ENCODE measurements at regions not wholly inside any gene's neighbourhood (a gene's known extent, or its start where the extent isn't known, plus 50 kb on each side); places are given as distances from the start of the nearest gene placed in this dataset.

- no peaks in the 10 kb centered on the region for H3K9me3 ChIP-seq (ENCODE audit: control insufficient read depth, low read length, poor library complexity, severe bottlenecking)
- no peak overlapping the region for H3K27ac Mint-ChIP-seq
- H3K4me3 Mint-ChIP-seq = no peak overlapping the region
- no peak for ATAC-seq
- no peak for DNase-seq
- peaks cover 10% of the 10 kb centered on the region for H3K27me3 Mint-ChIP-seq
- H3K36me3 Mint-ChIP-seq (ENCODE audit: low read depth) = no peaks in the 10 kb centered on the region
- peaks cover 2% of the 10 kb centered on the region for H3K4me1 Mint-ChIP-seq
Observed at GRCh38 chr1:239922778-239923522, 168.7 kb upstream of the FMN2 start.

GRCh38 chr1:239924741-239925350 is 166.8 kb upstream of the FMN2 start:
- H3K27ac Mint-ChIP-seq = no peak overlapping the region
- H3K36me3 Mint-ChIP-seq (ENCODE audit: low read depth) = no peaks in the 10 kb centered on the region
- peaks cover 2% of the 10 kb centered on the region for H3K4me1 Mint-ChIP-seq
- ATAC-seq (no peak), DNase-seq (no peak)
- H3K27me3 Mint-ChIP-seq = peaks cover 8% of the 10 kb centered on the region
- H3K4me3 Mint-ChIP-seq = no peak overlapping the region
- H3K9me3 ChIP-seq (ENCODE audit: control insufficient read depth, low read length, poor library complexity, severe bottlenecking) = no peaks in the 10 kb centered on the region

- H3K9me3 ChIP-seq (ENCODE audit: control insufficient read depth, low read length, poor library complexity, severe bottlenecking) = no peaks in the 10 kb centered on the region
- Mint-ChIP-seq H3K36me3 (ENCODE audit: low read depth) (no peaks in the 10 kb centered on the region), H3K4me1 (peaks cover 2% of the 10 kb centered on the region), H3K27ac (no peak overlapping the region), H3K27me3 (peaks cover 19% of the 10 kb centered on the region), H3K4me3 (no peak overlapping the region)
- no peak for ATAC-seq
- no peak for DNase-seq
Observed at GRCh38 chr1:239926184-239926583, 165.5 kb upstream of the FMN2 start.

GRCh38 chr1:239929317-239929716 is 162.4 kb upstream of the FMN2 start:
- DNase-seq = no peak

GRCh38 chr1:239930686-239931262 is 160.9 kb upstream of the FMN2 start:
- H3K4me3 Mint-ChIP-seq = no peak overlapping the region
- no peak for DNase-seq
- peaks cover 43% of the 10 kb centered on the region for H3K27me3 Mint-ChIP-seq
- H3K27ac Mint-ChIP-seq = no peak overlapping the region
- H3K36me3 Mint-ChIP-seq (ENCODE audit: low read depth) = no peaks in the 10 kb centered on the region
- H3K4me1 Mint-ChIP-seq = no peaks in the 10 kb centered on the region
- no peak for ATAC-seq
- H3K9me3 ChIP-seq (ENCODE audit: control insufficient read depth, low read length, poor library complexity, severe bottlenecking) = no peaks in the 10 kb centered on the region

More at GRCh38 chr1:239929317-239929716, 162.4 kb upstream of the FMN2 start:
- no peak for ATAC-seq
- Mint-ChIP-seq H3K27ac (no peak overlapping the region), H3K4me3 (peak overlapping the region; percentile 12), H3K4me1 (no peaks in the 10 kb centered on the region), H3K27me3 (peaks cover 39% of the 10 kb centered on the region), H3K36me3 (ENCODE audit: low read depth) (no peaks in the 10 kb centered on the region)
- no peaks in the 10 kb centered on the region for H3K9me3 ChIP-seq (ENCODE audit: control insufficient read depth, low read length, poor library complexity, severe bottlenecking)

GRCh38 chr1:239931341-239931740 is 160.3 kb upstream of the FMN2 start:
- Mint-ChIP-seq H3K27ac (no peak overlapping the region), H3K4me3 (no peak overlapping the region), H3K4me1 (no peaks in the 10 kb centered on the region), H3K27me3 (peaks cover 43% of the 10 kb centered on the region), H3K36me3 (ENCODE audit: low read depth) (no peaks in the 10 kb centered on the region)
- DNase-seq (no peak), ATAC-seq (no peak)
- no peaks in the 10 kb centered on the region for H3K9me3 ChIP-seq (ENCODE audit: control insufficient read depth, low read length, poor library complexity, severe bottlenecking)

GRCh38 chr1:239939602-239940001 is 152.1 kb upstream of the FMN2 start:
- no peaks in the 10 kb centered on the region for H3K4me1 Mint-ChIP-seq
- H3K36me3 Mint-ChIP-seq (ENCODE audit: low read depth) = no peaks in the 10 kb centered on the region
- ATAC-seq (no peak), DNase-seq (no peak)
- peaks cover 4% of the 10 kb centered on the region for H3K27me3 Mint-ChIP-seq
- H3K4me3 Mint-ChIP-seq = no peak overlapping the region
- no peak overlapping the region for H3K27ac Mint-ChIP-seq
- H3K9me3 ChIP-seq (ENCODE audit: control insufficient read depth, low read length, poor library complexity, severe bottlenecking) = no peaks in the 10 kb centered on the region

- H3K4me1 Mint-ChIP-seq = no peaks in the 10 kb centered on the region
- H3K4me3 Mint-ChIP-seq = no peak overlapping the region
- H3K27me3 Mint-ChIP-seq = peaks cover 12% of the 10 kb centered on the region
- H3K27ac Mint-ChIP-seq = no peak overlapping the region
- ATAC-seq = no peak
- H3K9me3 ChIP-seq (ENCODE audit: control insufficient read depth, low read length, poor library complexity, severe bottlenecking) = no peaks in the 10 kb centered on the region
- H3K36me3 Mint-ChIP-seq (ENCODE audit: low read depth) = no peaks in the 10 kb centered on the region
- no peak for DNase-seq
Observed at GRCh38 chr1:239943761-239944160, 147.9 kb upstream of the FMN2 start.

GRCh38 chr1:239944666-239945065 is 147.0 kb upstream of the FMN2 start:
- no peaks in the 10 kb centered on the region for H3K36me3 Mint-ChIP-seq (ENCODE audit: low read depth)
- H3K4me1 Mint-ChIP-seq = no peaks in the 10 kb centered on the region
- peaks cover 12% of the 10 kb centered on the region for H3K27me3 Mint-ChIP-seq
- no peak for DNase-seq
- ATAC-seq = no peak
- H3K9me3 ChIP-seq (ENCODE audit: control insufficient read depth, low read length, poor library complexity, severe bottlenecking) = no peaks in the 10 kb centered on the region
- no peak overlapping the region for H3K27ac Mint-ChIP-seq
- no peak overlapping the region for H3K4me3 Mint-ChIP-seq

GRCh38 chr1:239947801-239948200 is 143.9 kb upstream of the FMN2 start:
- Mint-ChIP-seq H3K27ac (no peak overlapping the region), H3K27me3 (peaks cover 12% of the 10 kb centered on the region), H3K36me3 (ENCODE audit: low read depth) (no peaks in the 10 kb centered on the region), H3K4me3 (no peak overlapping the region), H3K4me1 (no peaks in the 10 kb centered on the region)
- ATAC-seq (no peak), DNase-seq (no peak)
- no peaks in the 10 kb centered on the region for H3K9me3 ChIP-seq (ENCODE audit: control insufficient read depth, low read length, poor library complexity, severe bottlenecking)

GRCh38 chr1:239951511-239952140 is 140.1 kb upstream of the FMN2 start:
- Mint-ChIP-seq H3K36me3 (ENCODE audit: low read depth) (peaks cover 2% of the 10 kb centered on the region), H3K4me3 (no peak overlapping the region), H3K27ac (no peak overlapping the region), H3K27me3 (peaks cover 29% of the 10 kb centered on the region), H3K4me1 (peaks cover 3% of the 10 kb centered on the region)
- DNase-seq (peak in 1 of 3 donors; percentile 26), ATAC-seq (no peak)
- H3K9me3 ChIP-seq (ENCODE audit: control insufficient read depth, low read length, poor library complexity, severe bottlenecking) = no peaks in the 10 kb centered on the region

GRCh38 chr1:239952348-239953308 is 139.1 kb upstream of the FMN2 start:
- no peak overlapping the region for H3K4me3 Mint-ChIP-seq
- no peak for ATAC-seq
- peaks cover 3% of the 10 kb centered on the region for H3K4me1 Mint-ChIP-seq
- no peak for DNase-seq
- H3K9me3 ChIP-seq (ENCODE audit: control insufficient read depth, low read length, poor library complexity, severe bottlenecking) = no peaks in the 10 kb centered on the region
- H3K27me3 Mint-ChIP-seq = peaks cover 34% of the 10 kb centered on the region
- H3K27ac Mint-ChIP-seq = no peak overlapping the region
- H3K36me3 Mint-ChIP-seq (ENCODE audit: low read depth) = peaks cover 2% of the 10 kb centered on the region

Data from T-helper 17 cell (primary cell).